Colonic mucosa (tissue), 4 donors: ENCODE measurements at regions not wholly inside any gene's neighbourhood (a gene's known extent, or its start where the extent isn't known, plus 50 kb on each side); places are given as distances from the start of the nearest gene placed in this dataset.

Source experiments
- DNase-seq: peaks from one replicate; pipeline ENCODE4 v3.0.0-alpha.2; 2020
- H3K27ac ChIP-seq: fragments of 200-600 bp; one replicate; pipeline ENCODE4 v1.8.0; 2021
- H3K27me3 ChIP-seq: fragments of 200-600 bp; one replicate; pipeline ENCODE4 v1.8.0; 2021
- H3K36me3 ChIP-seq: fragments of 200-600 bp; one replicate; pipeline ENCODE4 v1.8.0; 2021
- H3K4me1 ChIP-seq: fragments of 200-600 bp; one replicate; pipeline ENCODE4 v1.8.0; 2021; ENCODE audit warnings: mild to moderate bottlenecking
- H3K4me3 ChIP-seq: fragments of 200-600 bp; one replicate; pipeline ENCODE4 v1.8.0; 2021
- H3K9ac ChIP-seq, 2 donors: one replicate each; pipeline ENCODE4 v1.7.0; 2013; ENCODE audit warnings: control low read depth in 2 of 2, low read depth in 2 of 2, low read length in 2 of 2
- H3K9me3 ChIP-seq: fragments of 200-600 bp; one replicate; pipeline ENCODE4 v1.8.0; 2021
- intact Hi-C: fragments of 100-400 bp; cut with DNase I; formaldehyde crosslinking; loops from one replicate; pipeline ENCODE4 v1.14.1; 2022
- TF ChIP-seq, protein P1 (sequence below): fragments of 200-600 bp; IDR thresholded peaks from one replicate; pipeline ENCODE4 v1.8.0; 2022; ENCODE audit warnings: antibody characterized with exemption, mild to moderate bottlenecking
- donor health status: healthy.
- donor health status: DM: no; HTN: no; CAD: no.
- donor health status: DM: no; HTN: no; CAD: no.

DNA sequence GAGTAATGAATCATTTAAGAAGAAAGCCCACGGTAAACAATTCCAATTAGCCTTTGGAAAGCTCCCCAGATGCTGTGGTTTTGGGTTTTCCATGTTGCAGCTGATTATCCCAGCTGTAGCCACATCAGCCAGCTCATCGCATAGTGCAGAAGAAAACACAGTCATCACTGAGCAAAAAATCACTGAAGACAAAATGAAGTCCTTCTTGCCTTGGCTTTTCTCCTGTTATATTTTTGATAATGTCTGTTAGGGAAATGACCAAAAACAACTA lies 193.0 kb upstream of the C1QTNF7 start:
- TF ChIP-seq, protein P1, sequence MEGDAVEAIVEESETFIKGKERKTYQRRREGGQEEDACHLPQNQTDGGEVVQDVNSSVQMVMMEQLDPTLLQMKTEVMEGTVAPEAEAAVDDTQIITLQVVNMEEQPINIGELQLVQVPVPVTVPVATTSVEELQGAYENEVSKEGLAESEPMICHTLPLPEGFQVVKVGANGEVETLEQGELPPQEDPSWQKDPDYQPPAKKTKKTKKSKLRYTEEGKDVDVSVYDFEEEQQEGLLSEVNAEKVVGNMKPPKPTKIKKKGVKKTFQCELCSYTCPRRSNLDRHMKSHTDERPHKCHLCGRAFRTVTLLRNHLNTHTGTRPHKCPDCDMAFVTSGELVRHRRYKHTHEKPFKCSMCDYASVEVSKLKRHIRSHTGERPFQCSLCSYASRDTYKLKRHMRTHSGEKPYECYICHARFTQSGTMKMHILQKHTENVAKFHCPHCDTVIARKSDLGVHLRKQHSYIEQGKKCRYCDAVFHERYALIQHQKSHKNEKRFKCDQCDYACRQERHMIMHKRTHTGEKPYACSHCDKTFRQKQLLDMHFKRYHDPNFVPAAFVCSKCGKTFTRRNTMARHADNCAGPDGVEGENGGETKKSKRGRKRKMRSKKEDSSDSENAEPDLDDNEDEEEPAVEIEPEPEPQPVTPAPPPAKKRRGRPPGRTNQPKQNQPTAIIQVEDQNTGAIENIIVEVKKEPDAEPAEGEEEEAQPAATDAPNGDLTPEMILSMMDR = no peak
- no peaks in the 10 kb centered on the region for H3K4me1 ChIP-seq
- no peaks in the 10 kb centered on the region for H3K27me3 ChIP-seq
- H3K4me3 ChIP-seq = no peak overlapping the region
- H3K9ac ChIP-seq = no peak overlapping the region
- intact Hi-C loops = loop anchor here (5.0 kb wide), 2 partner anchors 163 to 223 kb away; no protein-coding TSS in a partner anchor
- no peaks in the 10 kb centered on the region for H3K9me3 ChIP-seq
- DNase-seq = no peak
- peak overlapping the region; percentile 9 for H3K27ac ChIP-seq
- no peaks in the 10 kb centered on the region for H3K36me3 ChIP-seq

DNA sequence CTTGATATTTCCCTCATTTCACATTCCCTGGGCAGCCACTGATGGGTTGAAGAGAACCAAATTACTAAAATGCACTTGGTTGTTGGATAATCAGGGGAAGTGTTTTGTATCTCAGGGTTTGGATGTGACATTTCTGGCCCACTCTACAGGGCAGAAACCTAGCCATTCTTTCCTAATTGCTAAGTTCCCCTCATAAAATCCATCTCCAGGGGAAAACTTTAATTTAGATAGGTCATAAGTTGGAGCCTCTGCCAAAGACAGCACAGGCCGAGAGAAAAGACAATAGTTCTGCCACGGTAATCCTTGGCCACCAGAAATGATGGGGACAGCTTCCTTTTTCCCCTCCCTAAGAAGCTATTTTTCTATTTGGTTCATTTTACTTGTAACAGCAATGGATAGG lies 192.7 kb upstream of the C1QTNF7 start:
- intact Hi-C loops = loop anchor here (5.0 kb wide), 1 partner anchor 162 kb away; no protein-coding TSS in a partner anchor

DNA sequence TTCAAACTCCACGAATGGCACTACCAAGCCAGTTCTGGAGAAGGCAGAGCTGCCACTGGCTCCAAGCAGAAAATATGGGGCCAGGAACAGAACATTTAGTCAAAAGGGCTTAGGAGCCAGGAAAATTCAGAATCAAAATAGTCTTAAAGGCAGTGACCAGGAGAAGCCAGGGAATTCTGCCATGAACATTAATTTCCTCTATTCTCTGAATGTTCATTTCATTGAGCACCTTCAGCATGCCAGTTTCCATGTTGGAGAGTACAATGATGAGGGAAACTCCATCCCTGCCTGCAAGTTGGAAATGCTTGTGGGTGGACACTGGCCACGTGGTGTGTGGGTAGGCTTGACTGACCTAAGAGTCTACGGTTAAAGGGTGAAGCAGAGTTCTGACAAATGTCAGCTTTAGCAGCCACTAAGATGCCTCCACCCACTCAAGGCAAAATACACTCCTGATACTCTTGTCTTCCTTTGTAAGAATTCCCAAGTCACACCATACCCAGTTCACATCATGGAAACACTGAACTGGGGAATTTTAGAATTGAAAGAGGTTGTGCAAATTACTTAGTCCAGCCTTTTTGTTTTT lies 190.1 kb upstream of the C1QTNF7 start:
- H3K27ac ChIP-seq = no peak overlapping the region
- intact Hi-C loops = loop anchor here (5.0 kb wide), 1 partner anchor 160 kb away; no protein-coding TSS in a partner anchor
- H3K27me3 ChIP-seq = no peaks in the 10 kb centered on the region
- no peak overlapping the region for H3K4me3 ChIP-seq
- no peak overlapping the region for H3K9ac ChIP-seq
- no peak for DNase-seq
- H3K4me1 ChIP-seq = no peaks in the 10 kb centered on the region
- TF ChIP-seq, protein P1 = no peak
- no peaks in the 10 kb centered on the region for H3K9me3 ChIP-seq
- no peaks in the 10 kb centered on the region for H3K36me3 ChIP-seq

More for the DNA sequence above, 192.7 kb upstream of the C1QTNF7 start:
- Histone ChIP-seq H3K36me3 (no peaks in the 10 kb centered on the region), H3K4me3 (no peak overlapping the region), H3K27me3 (no peaks in the 10 kb centered on the region), H3K4me1 (no peaks in the 10 kb centered on the region), H3K27ac (peak overlapping the region; percentile 9), H3K9ac (no peak overlapping the region), H3K9me3 (no peaks in the 10 kb centered on the region)
- TF ChIP-seq, protein P1 = no peak
- no peak for DNase-seq

DNA sequence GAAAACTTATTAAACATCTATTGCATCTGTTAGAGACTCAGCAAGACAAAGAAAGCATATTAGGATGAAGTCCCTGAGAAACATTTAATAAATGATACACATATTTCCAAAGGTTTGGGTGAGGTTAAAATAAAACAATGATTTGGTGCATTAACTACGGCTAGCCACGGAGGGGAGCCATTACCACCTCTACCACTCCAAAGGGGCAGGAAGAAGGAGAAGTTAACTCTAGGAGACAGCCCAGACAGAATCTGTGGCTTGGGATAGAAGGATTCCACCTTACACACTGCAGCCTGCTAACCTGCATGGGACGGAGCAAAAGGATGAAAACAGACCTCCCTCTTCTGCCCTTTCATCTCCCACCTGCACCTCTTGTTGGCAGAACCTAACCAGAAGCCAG lies 189.1 kb upstream of the C1QTNF7 start:
- TF ChIP-seq, protein P1 = peak; percentile 33
- Histone ChIP-seq H3K27me3 (no peaks in the 10 kb centered on the region), H3K9ac (no peak overlapping the region), H3K4me1 (no peaks in the 10 kb centered on the region), H3K36me3 (no peaks in the 10 kb centered on the region), H3K27ac (no peak overlapping the region), H3K9me3 (no peaks in the 10 kb centered on the region), H3K4me3 (no peak overlapping the region)
- intact Hi-C loops = loop anchor here (5.0 kb wide), 1 partner anchor 159 kb away; no protein-coding TSS in a partner anchor
- no peak for DNase-seq

DNA sequence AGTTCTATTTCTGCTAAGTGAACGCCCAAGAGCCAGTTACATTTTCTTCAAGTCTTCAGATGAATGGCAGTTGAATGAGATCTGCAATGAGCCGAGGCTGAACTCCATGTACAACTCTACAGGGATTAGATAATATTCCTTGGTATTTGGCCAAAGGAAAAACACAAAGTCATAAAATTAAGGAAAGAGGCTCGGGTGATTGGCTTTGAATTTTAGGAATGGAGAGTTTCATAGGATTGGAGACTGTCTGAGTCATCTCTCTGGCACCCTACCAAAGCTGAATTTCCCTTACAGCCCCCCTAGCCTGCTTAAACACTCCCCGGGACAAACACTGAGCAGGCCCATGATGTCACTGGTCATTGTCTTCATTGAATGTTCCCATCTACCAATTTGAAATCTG lies 188.0 kb upstream of the C1QTNF7 start:
- Histone ChIP-seq H3K36me3 (no peaks in the 10 kb centered on the region), H3K27me3 (no peaks in the 10 kb centered on the region), H3K27ac (no peak overlapping the region), H3K4me3 (no peak overlapping the region), H3K4me1 (no peaks in the 10 kb centered on the region), H3K9ac (no peak overlapping the region), H3K9me3 (no peaks in the 10 kb centered on the region)
- TF ChIP-seq, protein P1 = no peak
- peak; percentile 37 for DNase-seq
- intact Hi-C loops = loop anchor here (5.0 kb wide), 1 partner anchor 157 kb away; no protein-coding TSS in a partner anchor
